ENCODE measurements at regions not wholly inside any gene's neighbourhood (a gene's known extent, or its start where the extent isn't known, plus 50 kb on each side); places are given as distances from the start of the nearest gene placed in this dataset.
"Not testable (repeated sequence)": the region's sequence is repeated elsewhere in the genome, so short reads cannot be mapped to it uniquely, and the experiment has no call there.

GRCh38 chr2:238774980-238775509, 72.8 kb upstream of the TWIST2 start:
- no peak for TF ChIP-seq ZFX (IDR thresholded peaks at IDR 0.05; ENCODE audit: borderline replicate concordance)
- TF ChIP-seq CTCF (IDR thresholded peaks at IDR 0.05), result no peak
- no peak overlapping the region for H3K27ac ChIP-seq

DNA sequence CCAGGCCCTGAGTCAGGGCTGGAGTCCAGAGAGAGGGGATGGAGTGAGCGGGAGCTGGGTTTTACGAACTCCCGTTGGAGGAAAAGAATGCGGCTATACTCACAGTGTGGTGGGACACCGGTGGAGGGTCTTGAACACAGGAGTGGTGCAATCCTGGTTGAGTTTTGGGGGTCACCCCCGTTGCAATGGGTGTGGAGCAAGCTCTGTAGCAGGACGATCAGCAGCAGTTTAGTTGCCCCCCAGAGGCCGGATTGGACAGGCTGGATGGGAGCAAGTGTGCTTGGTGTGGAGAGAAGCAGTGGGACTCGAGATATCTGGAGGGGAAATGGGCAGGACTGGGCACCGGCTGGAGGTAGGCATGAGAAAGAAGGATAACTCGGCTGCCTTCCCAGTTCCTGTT, 72.3 kb upstream of the TWIST2 start:
- H3K27ac ChIP-seq, result no peak overlapping the region
- TF ChIP-seq ZFX (IDR thresholded peaks at IDR 0.05; ENCODE audit: borderline replicate concordance), result no peak
- no peak for TF ChIP-seq CTCF (IDR thresholded peaks at IDR 0.05)

GRCh38 chr2:238776003-238776760, 71.7 kb upstream of the TWIST2 start:
- TF ChIP-seq ZFX (IDR thresholded peaks at IDR 0.05; ENCODE audit: borderline replicate concordance) (no peak), CTCF (IDR thresholded peaks at IDR 0.05) (no peak)
- no peak overlapping the region for H3K27ac ChIP-seq

DNA sequence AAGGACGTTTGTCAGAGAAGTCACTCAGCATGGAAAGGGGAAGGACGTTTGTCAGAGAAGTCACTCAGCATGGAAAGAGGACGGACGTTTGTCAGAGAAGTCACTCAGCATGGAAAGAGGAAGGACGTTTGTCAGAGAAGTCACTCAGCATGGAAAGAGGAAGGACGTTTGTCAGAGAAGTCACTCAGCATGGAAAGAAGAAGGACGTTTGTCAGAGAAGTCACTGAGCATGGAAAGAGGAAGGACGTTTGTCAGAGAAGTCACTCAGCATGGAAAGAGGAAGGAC, 71.2 kb upstream of the TWIST2 start:
- not testable (repeated sequence) for H3K27ac ChIP-seq

- TF ChIP-seq ZFX (IDR thresholded peaks at IDR 0.05; ENCODE audit: borderline replicate concordance) (no peak), CTCF (IDR thresholded peaks at IDR 0.05) (no peak)
- no peak overlapping the region for H3K27ac ChIP-seq
Measured at GRCh38 chr2:238777369-238778067, 70.4 kb upstream of the TWIST2 start.

- H3K27ac ChIP-seq, result no peak overlapping the region
- TF ChIP-seq ZFX (IDR thresholded peaks at IDR 0.05; ENCODE audit: borderline replicate concordance), result no peak
- TF ChIP-seq CTCF (IDR thresholded peaks at IDR 0.05), result peak; percentile 94
Measured at GRCh38 chr2:238784671-238785527, 63.0 kb upstream of the TWIST2 start.

GRCh38 chr2:238785528-238785860, 62.4 kb upstream of the TWIST2 start:
- no peak overlapping the region for H3K27ac ChIP-seq
- TF ChIP-seq CTCF (IDR thresholded peaks at IDR 0.05) (no peak), ZFX (IDR thresholded peaks at IDR 0.05; ENCODE audit: borderline replicate concordance) (no peak)
